Breast epithelium (tissue), 3 donors: ENCODE measurements at regions not wholly inside any gene's neighbourhood (a gene's known extent, or its start where the extent isn't known, plus 50 kb on each side); places are given as distances from the start of the nearest gene placed in this dataset.

Experiments
- POLR2AphosphoS5 ChIP-seq, 3 donors: sonication (generic); formaldehyde crosslinking; IDR thresholded peaks; one replicate each; pipeline ENCODE4 v1.6.1; 2017; ENCODE audit warnings: antibody characterized with exemption in 3 of 3
- TF ChIP-seq, protein P1 (sequence below), 3 donors: fragments of 450-650 bp; IDR thresholded peaks; one replicate each; pipeline ENCODE4 v1.5.1; 2016 to 2017; ENCODE audit warnings: antibody characterized with exemption in 3 of 3, mild to moderate bottlenecking in 3 of 3, moderate library complexity in 3 of 3

DNA sequence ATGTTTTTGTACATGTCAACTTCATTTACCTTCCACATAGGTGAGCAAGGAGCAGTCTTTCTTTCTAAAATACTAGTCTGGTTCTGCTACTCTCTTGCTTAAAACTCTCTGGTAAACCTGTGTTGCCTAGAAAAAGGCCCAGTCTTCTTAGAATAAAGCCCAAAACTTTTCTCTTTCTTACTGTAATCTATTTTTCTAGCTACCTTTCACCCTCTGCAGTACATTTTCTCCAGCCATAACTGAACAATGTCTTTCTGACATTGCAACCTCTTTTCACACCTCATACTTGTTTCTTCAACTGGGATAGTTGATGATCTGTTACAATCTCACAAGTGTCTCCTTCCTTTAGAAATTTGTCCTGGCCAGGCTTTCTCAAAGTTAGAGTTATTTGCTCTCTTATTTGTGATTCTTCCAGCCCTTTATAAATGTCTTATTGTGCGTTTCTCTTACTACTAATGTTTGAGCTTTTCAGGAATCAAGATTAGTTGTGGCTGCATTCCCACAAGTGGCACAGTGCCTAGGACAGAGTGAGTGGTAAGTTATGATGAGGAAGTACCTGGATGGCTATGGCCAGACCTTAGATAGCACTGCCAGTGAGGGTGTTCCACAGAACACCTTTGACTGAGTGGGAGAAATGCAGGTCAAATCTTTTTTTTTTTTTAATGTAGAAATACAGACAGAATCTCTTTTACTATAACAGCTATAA, 313.4 kb upstream of the SATB1 start:
- TF ChIP-seq, protein P1, sequence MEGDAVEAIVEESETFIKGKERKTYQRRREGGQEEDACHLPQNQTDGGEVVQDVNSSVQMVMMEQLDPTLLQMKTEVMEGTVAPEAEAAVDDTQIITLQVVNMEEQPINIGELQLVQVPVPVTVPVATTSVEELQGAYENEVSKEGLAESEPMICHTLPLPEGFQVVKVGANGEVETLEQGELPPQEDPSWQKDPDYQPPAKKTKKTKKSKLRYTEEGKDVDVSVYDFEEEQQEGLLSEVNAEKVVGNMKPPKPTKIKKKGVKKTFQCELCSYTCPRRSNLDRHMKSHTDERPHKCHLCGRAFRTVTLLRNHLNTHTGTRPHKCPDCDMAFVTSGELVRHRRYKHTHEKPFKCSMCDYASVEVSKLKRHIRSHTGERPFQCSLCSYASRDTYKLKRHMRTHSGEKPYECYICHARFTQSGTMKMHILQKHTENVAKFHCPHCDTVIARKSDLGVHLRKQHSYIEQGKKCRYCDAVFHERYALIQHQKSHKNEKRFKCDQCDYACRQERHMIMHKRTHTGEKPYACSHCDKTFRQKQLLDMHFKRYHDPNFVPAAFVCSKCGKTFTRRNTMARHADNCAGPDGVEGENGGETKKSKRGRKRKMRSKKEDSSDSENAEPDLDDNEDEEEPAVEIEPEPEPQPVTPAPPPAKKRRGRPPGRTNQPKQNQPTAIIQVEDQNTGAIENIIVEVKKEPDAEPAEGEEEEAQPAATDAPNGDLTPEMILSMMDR (IDR thresholded peaks at IDR 0.05), result no peak
- no peak for TF ChIP-seq POLR2AphosphoS5 (IDR thresholded peaks at IDR 0.05)
